GM19240 (cell line): ENCODE measurements at regions not wholly inside any gene's neighbourhood (a gene's known extent, or its start where the extent isn't known, plus 50 kb on each side); places are given as distances from the start of the nearest gene placed in this dataset.
A peak's percentile ranks its signal among the peaks of the same experiment; 100 is the strongest.
"Not testable (repeated sequence)": the region's sequence is repeated elsewhere in the genome, so short reads cannot be mapped to it uniquely, and the experiment has no call there.

Experiments used
- DNase-seq: peaks from one replicate; pipeline ENCODE4 v3.0.0; 2011; ENCODE audit warnings: low spot score; ENCODE audit not compliant: insufficient read length

GRCh38 chr7:113784316-113784715 is 134.5 kb downstream of the PPP1R3A start:
- no peak for DNase-seq

GRCh38 chr7:113783403-113783802 is 135.4 kb downstream of the PPP1R3A start:
- DNase-seq, result no peak

- no peak for DNase-seq
Measured at GRCh38 chr7:113775804-113776203, 143.0 kb downstream of the PPP1R3A start.

- DNase-seq, result no peak
Measured at GRCh38 chr7:113775401-113775800, 143.4 kb downstream of the PPP1R3A start.

- DNase-seq, result peak; percentile 2
Measured at GRCh38 chr7:113774182-113774807, 144.5 kb downstream of the PPP1R3A start.

- DNase-seq, result no peak
Measured at GRCh38 chr7:113770146-113770738, 148.6 kb downstream of the PPP1R3A start.

GRCh38 chr7:113768387-113768786 is 150.4 kb downstream of the PPP1R3A start:
- DNase-seq, result no peak

GRCh38 chr7:113764401-113765035 is 154.3 kb downstream of the PPP1R3A start:
- no peak for DNase-seq

- DNase-seq, result no peak
Measured at GRCh38 chr7:113763226-113763625, 155.6 kb downstream of the PPP1R3A start.

GRCh38 chr7:113756250-113756649 is 162.6 kb downstream of the PPP1R3A start:
- DNase-seq, result no peak

GRCh38 chr7:113752689-113753088 is 166.1 kb downstream of the PPP1R3A start:
- DNase-seq, result no peak

- DNase-seq, result no peak
Measured at GRCh38 chr7:113752289-113752688, 166.5 kb downstream of the PPP1R3A start.

- DNase-seq, result no peak
Measured at GRCh38 chr7:113751547-113751946, 167.3 kb downstream of the PPP1R3A start.

- not testable (repeated sequence) for DNase-seq
Measured at GRCh38 chr7:113748385-113748784, 170.4 kb downstream of the PPP1R3A start.

- DNase-seq, result not testable (repeated sequence)
Measured at GRCh38 chr7:113742946-113743431, 175.8 kb downstream of the PPP1R3A start.

- no peak for DNase-seq
Measured at GRCh38 chr7:113742377-113742776, 176.4 kb downstream of the PPP1R3A start.

GRCh38 chr7:113731571-113731970 is 187.2 kb downstream of the PPP1R3A start:
- no peak for DNase-seq

- DNase-seq, result no peak
Measured at GRCh38 chr7:113730309-113730955, 188.4 kb downstream of the PPP1R3A start.

- no peak for DNase-seq
Measured at GRCh38 chr7:113727486-113727885, 191.3 kb downstream of the PPP1R3A start.

GRCh38 chr7:113722006-113722405 is 196.8 kb downstream of the PPP1R3A start:
- no peak for DNase-seq

- no peak for DNase-seq
Measured at GRCh38 chr7:113717739-113718138, 201.1 kb downstream of the PPP1R3A start.
